ENCODE measurements at regions not wholly inside any gene's neighbourhood (a gene's known extent, or its start where the extent isn't known, plus 50 kb on each side); places are given as distances from the start of the nearest gene placed in this dataset.

DNA sequence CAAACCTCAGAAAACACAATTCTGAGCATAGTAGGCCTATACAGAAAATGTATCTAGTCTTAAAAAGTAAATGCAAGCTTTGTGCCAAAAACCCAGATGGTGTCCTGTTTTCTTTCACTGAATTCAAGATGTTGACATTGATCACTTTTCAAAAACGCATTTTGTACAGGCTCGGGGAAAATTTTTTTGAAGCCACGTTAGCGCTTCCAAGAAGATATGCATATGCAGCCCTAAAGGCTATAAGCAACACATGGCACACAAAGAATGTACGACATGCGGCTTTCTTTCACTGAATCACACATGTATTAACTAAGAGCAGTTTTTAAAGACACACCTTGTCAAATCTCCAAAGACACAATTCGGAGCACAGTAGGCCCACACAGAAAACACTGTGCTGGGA, 115.4 kb downstream of the MRPL57 start:
- TF ChIP-seq, protein P1, sequence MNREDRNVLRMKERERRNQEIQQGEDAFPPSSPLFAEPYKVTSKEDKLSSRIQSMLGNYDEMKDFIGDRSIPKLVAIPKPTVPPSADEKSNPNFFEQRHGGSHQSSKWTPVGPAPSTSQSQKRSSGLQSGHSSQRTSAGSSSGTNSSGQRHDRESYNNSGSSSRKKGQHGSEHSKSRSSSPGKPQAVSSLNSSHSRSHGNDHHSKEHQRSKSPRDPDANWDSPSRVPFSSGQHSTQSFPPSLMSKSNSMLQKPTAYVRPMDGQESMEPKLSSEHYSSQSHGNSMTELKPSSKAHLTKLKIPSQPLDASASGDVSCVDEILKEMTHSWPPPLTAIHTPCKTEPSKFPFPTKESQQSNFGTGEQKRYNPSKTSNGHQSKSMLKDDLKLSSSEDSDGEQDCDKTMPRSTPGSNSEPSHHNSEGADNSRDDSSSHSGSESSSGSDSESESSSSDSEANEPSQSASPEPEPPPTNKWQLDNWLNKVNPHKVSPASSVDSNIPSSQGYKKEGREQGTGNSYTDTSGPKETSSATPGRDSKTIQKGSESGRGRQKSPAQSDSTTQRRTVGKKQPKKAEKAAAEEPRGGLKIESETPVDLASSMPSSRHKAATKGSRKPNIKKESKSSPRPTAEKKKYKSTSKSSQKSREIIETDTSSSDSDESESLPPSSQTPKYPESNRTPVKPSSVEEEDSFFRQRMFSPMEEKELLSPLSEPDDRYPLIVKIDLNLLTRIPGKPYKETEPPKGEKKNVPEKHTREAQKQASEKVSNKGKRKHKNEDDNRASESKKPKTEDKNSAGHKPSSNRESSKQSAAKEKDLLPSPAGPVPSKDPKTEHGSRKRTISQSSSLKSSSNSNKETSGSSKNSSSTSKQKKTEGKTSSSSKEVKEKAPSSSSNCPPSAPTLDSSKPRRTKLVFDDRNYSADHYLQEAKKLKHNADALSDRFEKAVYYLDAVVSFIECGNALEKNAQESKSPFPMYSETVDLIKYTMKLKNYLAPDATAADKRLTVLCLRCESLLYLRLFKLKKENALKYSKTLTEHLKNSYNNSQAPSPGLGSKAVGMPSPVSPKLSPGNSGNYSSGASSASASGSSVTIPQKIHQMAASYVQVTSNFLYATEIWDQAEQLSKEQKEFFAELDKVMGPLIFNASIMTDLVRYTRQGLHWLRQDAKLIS (CRISPR knock-in tag; IDR thresholded peaks at IDR 0.05; ENCODE audit: borderline replicate concordance) = no peak
- no peak for TF ChIP-seq CTCF (IDR thresholded peaks at IDR 0.05)
- TF ChIP-seq MAX (CRISPR knock-in tag; IDR thresholded peaks at IDR 0.05) = no peak
- TF ChIP-seq JAZF1 (CRISPR knock-in tag; IDR thresholded peaks at IDR 0.05) = no peak
- no peak for TF ChIP-seq PREB (CRISPR knock-in tag; IDR thresholded peaks at IDR 0.05; ENCODE audit: borderline replicate concordance)
- TF ChIP-seq ZNF138 (CRISPR knock-in tag; conservative IDR thresholded peaks at IDR 0.05) = no peak
- TF ChIP-seq JUN (CRISPR knock-in tag; IDR thresholded peaks at IDR 0.05) = no peak
- no peak for TF ChIP-seq FOXP1 (CRISPR knock-in tag; IDR thresholded peaks at IDR 0.05; ENCODE audit: borderline replicate concordance)
- TF ChIP-seq ZNF263 (CRISPR knock-in tag; IDR thresholded peaks at IDR 0.05; ENCODE audit: low read depth) = no peak
- TF ChIP-seq NFATC4 (CRISPR knock-in tag; IDR thresholded peaks at IDR 0.05) = no peak

All from WTC11 (cell line).